GM12864 (cell line): ENCODE measurements at regions not wholly inside any gene's neighbourhood (a gene's known extent, or its start where the extent isn't known, plus 50 kb on each side); places are given as distances from the start of the nearest gene placed in this dataset.

ENCODE experiments used
- DNase-seq: peaks from one replicate; pipeline ENCODE4 v3.0.0-alpha.2; 2011; ENCODE audit warnings: low read depth
- H3K4me3 ChIP-seq: 2 replicates; pipeline ENCODE4 v1.5.1; 2011; ENCODE audit warnings: mild to moderate bottlenecking, low read depth, low read length, control low read depth
- CTCF ChIP-seq: IDR thresholded peaks from 2 replicates; pipeline ENCODE4 v1.5.1; 2011; ENCODE audit warnings: low read depth, mild to moderate bottlenecking, moderate library complexity, low read length, control low read depth, inconsistent platforms; ENCODE audit errors: missing control alignments

GRCh38 chr13:90405301-90405700, 942.2 kb upstream of the MIR17HG start:
- DNase-seq = no peak
- no peak overlapping the region for H3K4me3 ChIP-seq
- TF ChIP-seq CTCF = no peak

GRCh38 chr13:90412980-90413379, 934.5 kb upstream of the MIR17HG start:
- TF ChIP-seq CTCF = no peak
- DNase-seq = no peak
- no peak overlapping the region for H3K4me3 ChIP-seq

- no peak for DNase-seq
- no peak overlapping the region for H3K4me3 ChIP-seq
- no peak for TF ChIP-seq CTCF
Measured at GRCh38 chr13:90413548-90413947, 933.9 kb upstream of the MIR17HG start.

- no peak for DNase-seq
- H3K4me3 ChIP-seq = no peak overlapping the region
- TF ChIP-seq CTCF = no peak
Measured at GRCh38 chr13:90414691-90415596, 932.5 kb upstream of the MIR17HG start.

- TF ChIP-seq CTCF = no peak
- H3K4me3 ChIP-seq = no peak overlapping the region
- DNase-seq = no peak
Measured at GRCh38 chr13:90415902-90416301, 931.6 kb upstream of the MIR17HG start.

- TF ChIP-seq CTCF = no peak
- DNase-seq = no peak
- no peak overlapping the region for H3K4me3 ChIP-seq
Measured at GRCh38 chr13:90416519-90416918, 931.0 kb upstream of the MIR17HG start.

- H3K4me3 ChIP-seq = no peak overlapping the region
- TF ChIP-seq CTCF = no peak
- no peak for DNase-seq
Measured at GRCh38 chr13:90416938-90417337, 930.5 kb upstream of the MIR17HG start.
